Rectal smooth muscle tissue (tissue), 1 donor: ENCODE measurements at regions not wholly inside any gene's neighbourhood (a gene's known extent, or its start where the extent isn't known, plus 50 kb on each side); places are given as distances from the start of the nearest gene placed in this dataset.

ENCODE experiments used
- H3K27ac ChIP-seq: one replicate; pipeline ENCODE4 v1.7.0; 2013; ENCODE audit warnings: low read depth, low read length, inconsistent platforms
- H3K27me3 ChIP-seq: one replicate; pipeline ENCODE4 v1.7.0; 2013; ENCODE audit warnings: low read length; ENCODE audit not compliant: control insufficient read depth, insufficient read depth
- H3K36me3 ChIP-seq: one replicate; pipeline ENCODE4 v1.7.0; 2013; ENCODE audit warnings: low read length; ENCODE audit not compliant: control insufficient read depth, insufficient read depth
- H3K4me1 ChIP-seq: one replicate; pipeline ENCODE4 v1.7.0; 2013; ENCODE audit warnings: low read length; ENCODE audit not compliant: control insufficient read depth, insufficient read depth
- H3K4me3 ChIP-seq: one replicate; pipeline ENCODE4 v1.7.0; 2013; ENCODE audit warnings: low read length
- H3K9ac ChIP-seq: one replicate; pipeline ENCODE4 v1.7.0; 2013; ENCODE audit warnings: low read length

DNA sequence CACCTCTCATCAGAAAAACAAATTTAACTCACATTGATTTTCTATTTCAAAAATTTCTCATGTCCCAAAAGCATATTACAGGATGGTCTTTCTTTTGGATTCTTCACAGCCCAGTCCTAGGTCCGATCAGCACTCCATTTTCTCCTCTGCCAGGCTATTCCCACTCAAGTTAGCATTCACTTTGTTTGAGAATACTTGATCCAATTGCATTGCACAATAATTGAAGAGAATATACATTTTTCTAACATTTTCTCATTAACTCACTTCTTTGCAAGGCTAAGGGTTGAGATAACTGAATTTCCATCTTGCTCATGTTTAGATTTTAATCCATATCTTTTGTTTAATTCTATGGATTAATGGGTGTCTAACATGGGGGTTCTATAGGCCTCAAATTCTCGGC is 716.1 kb downstream of the QKI start:
- H3K4me3 ChIP-seq: no peak overlapping the region
- no peaks in the 10 kb centered on the region for H3K27me3 ChIP-seq
- H3K4me1 ChIP-seq: no peaks in the 10 kb centered on the region
- H3K27ac ChIP-seq: no peak overlapping the region
- H3K36me3 ChIP-seq: no peaks in the 10 kb centered on the region
- no peak overlapping the region for H3K9ac ChIP-seq

DNA sequence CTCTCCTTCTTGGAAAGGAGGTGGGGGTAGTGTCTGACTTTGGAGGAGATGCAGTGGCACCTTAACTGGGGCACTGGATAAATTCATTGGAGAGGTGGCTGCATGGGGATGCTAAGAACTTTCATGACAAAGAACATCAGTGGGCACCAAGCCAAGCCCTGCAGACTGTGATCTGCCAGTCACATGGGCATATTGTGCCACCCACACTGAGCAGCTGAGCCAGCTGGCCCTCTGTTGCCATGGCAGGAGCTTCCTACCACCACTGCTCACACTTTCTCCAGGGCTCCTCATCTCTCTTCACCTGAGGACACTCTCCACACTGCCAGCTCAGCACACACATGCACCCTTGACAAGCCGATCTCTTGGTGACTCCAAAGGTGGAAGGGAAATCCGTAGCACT is 715.6 kb downstream of the QKI start:
- no peaks in the 10 kb centered on the region for H3K36me3 ChIP-seq
- no peak overlapping the region for H3K27ac ChIP-seq
- H3K4me3 ChIP-seq: no peak overlapping the region
- H3K4me1 ChIP-seq: no peaks in the 10 kb centered on the region
- no peaks in the 10 kb centered on the region for H3K27me3 ChIP-seq
- no peak overlapping the region for H3K9ac ChIP-seq

DNA sequence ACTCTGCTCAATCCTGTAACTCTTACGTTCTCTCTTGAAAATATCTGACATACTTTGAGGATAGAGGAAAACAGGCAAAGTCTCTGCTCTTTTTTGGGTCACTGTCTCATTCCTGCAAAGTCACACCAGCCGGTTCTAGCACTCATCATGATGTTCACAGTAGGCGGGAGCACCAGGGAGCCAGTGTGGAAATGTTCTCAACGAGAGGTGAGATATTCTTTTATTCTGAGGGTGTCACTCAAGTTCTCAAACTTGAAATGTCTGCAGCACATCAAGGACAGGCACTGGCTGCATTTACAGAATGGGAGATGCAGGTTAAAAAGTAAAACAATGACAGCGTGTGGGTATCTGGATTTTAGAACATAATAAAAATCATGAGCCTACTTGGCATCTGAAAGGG is 714.7 kb downstream of the QKI start:
- Histone ChIP-seq H3K9ac (no peak overlapping the region), H3K36me3 (no peaks in the 10 kb centered on the region), H3K4me3 (no peak overlapping the region), H3K4me1 (no peaks in the 10 kb centered on the region), H3K27me3 (no peaks in the 10 kb centered on the region), H3K27ac (no peak overlapping the region)

DNA sequence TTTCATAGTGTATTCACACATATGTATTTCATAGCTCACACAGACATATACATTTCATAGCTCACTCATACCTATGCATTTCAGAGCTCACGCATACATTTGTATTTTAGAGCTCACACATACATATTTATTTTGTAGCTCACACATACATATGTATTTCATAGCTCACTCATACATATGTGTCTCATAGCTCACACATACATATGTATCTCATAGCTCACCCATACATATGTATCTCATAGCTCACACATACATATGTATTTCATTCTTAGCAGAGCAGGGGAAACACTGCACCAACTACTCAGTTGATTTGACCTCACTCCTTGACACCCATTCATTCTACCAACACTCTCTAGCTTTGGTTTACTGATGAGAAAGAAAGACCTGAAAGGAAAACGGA is 713.6 kb downstream of the QKI start:
- H3K27ac ChIP-seq: no peak overlapping the region
- H3K27me3 ChIP-seq: no peaks in the 10 kb centered on the region

DNA sequence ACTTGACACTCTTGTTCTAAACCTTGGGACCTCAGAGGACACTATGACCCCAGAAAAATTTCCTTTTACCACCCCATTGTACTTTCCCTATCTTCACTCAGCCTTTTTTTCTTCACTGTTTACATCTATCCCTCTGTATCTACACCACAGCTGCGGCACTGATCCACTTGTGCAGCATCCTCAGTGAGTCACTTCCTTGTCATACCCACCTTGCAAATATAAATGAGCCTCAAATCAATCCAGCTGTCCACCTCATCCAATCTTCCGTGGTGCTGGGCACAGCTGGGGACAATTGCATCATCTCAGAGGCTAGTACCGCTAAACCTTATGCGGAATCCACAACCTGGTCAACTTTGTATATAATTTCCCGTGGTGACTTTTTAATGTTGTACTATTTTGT is 710.5 kb downstream of the QKI start:
- no peaks in the 10 kb centered on the region for H3K36me3 ChIP-seq
- H3K27ac ChIP-seq: no peak overlapping the region
- H3K9ac ChIP-seq: no peak overlapping the region
- H3K4me1 ChIP-seq: no peaks in the 10 kb centered on the region
- no peaks in the 10 kb centered on the region for H3K27me3 ChIP-seq
- H3K4me3 ChIP-seq: no peak overlapping the region

More for the DNA sequence above, 713.6 kb downstream of the QKI start:
- Histone ChIP-seq H3K4me1 (no peaks in the 10 kb centered on the region), H3K36me3 (no peaks in the 10 kb centered on the region), H3K4me3 (no peak overlapping the region), H3K9ac (no peak overlapping the region)

GRCh38 chr6:164124473-164124872 is 710.0 kb downstream of the QKI start:
- no peaks in the 10 kb centered on the region for H3K4me1 ChIP-seq
- no peak overlapping the region for H3K27ac ChIP-seq
- no peaks in the 10 kb centered on the region for H3K36me3 ChIP-seq
- no peaks in the 10 kb centered on the region for H3K27me3 ChIP-seq
- H3K9ac ChIP-seq: no peak overlapping the region
- H3K4me3 ChIP-seq: no peak overlapping the region

DNA sequence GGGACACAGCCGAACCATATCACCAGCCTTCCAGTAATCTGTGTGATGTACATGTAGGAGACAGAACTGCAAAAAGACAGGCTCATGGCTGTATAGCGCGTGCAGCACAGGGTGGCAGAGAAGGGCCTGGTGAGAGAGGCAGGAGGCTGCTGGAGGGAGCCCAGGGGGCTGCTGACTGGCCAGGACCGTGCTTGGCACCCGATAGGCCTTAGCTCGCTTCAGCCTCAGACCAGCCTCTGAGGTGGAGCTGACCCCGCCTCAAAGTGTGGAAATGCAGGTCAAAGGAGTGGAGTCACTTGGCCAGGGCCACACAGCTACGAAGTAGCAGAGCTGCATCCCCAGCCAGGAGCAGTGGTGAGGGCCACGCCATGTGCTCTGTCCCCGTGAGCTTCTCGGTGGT is 707.6 kb downstream of the QKI start:
- H3K27ac ChIP-seq: no peak overlapping the region

DNA sequence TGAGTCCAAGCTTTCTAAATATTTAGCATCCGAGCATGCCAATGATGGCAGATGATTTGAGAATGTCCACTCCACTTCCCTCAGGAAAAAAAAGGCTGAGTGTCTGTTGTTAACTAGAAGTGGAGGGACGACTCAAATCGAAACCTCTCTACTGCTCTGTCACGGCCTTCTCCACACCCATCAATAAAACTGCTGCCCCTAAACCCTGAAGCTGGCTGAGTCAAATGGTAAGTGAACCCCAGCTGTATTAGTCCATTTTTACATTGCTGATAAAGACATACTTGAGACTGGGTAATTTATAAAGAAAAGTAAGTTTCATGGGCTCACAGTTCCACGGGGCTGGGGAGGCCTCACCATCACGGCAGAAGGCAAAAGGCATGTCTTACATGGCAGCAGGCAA is 707.0 kb downstream of the QKI start:
- H3K27me3 ChIP-seq: no peaks in the 10 kb centered on the region
- H3K27ac ChIP-seq: no peak overlapping the region
- no peak overlapping the region for H3K9ac ChIP-seq
- H3K4me3 ChIP-seq: no peak overlapping the region
- no peaks in the 10 kb centered on the region for H3K4me1 ChIP-seq
- H3K36me3 ChIP-seq: no peaks in the 10 kb centered on the region

More for the DNA sequence above, 707.6 kb downstream of the QKI start:
- Histone ChIP-seq H3K4me3 (no peak overlapping the region), H3K36me3 (no peaks in the 10 kb centered on the region), H3K27me3 (no peaks in the 10 kb centered on the region), H3K9ac (no peak overlapping the region), H3K4me1 (no peaks in the 10 kb centered on the region)

GRCh38 chr6:164114651-164115050 is 700.1 kb downstream of the QKI start:
- Histone ChIP-seq H3K27ac (no peak overlapping the region), H3K36me3 (no peaks in the 10 kb centered on the region), H3K4me3 (no peak overlapping the region), H3K9ac (no peak overlapping the region), H3K27me3 (no peaks in the 10 kb centered on the region), H3K4me1 (no peaks in the 10 kb centered on the region)

GRCh38 chr6:164114051-164114450 is 699.5 kb downstream of the QKI start:
- Histone ChIP-seq H3K27ac (no peak overlapping the region), H3K36me3 (no peaks in the 10 kb centered on the region), H3K4me1 (no peaks in the 10 kb centered on the region), H3K9ac (no peak overlapping the region), H3K27me3 (no peaks in the 10 kb centered on the region), H3K4me3 (no peak overlapping the region)

DNA sequence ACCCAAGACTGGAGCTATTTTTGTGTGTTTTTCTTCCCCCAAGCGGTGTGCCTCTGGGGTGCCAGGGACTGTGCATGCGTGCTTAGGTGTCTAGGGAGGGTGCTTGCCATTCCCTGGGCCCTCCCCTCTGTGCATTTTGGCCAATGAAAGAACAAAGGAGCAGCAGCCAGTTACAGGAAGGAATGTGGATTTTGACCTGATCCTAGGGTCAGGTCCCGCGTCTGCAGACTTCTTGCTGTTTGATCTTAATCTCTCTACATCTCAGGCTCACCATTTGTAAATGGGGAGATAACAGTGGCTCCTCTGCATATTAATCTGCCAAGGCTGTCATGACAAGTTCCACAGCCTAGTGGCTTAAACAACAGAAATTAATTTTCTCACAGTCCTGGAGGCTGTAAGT is 699.1 kb downstream of the QKI start:
- no peaks in the 10 kb centered on the region for H3K36me3 ChIP-seq
- H3K27ac ChIP-seq: no peak overlapping the region
- no peak overlapping the region for H3K4me3 ChIP-seq
- H3K4me1 ChIP-seq: no peaks in the 10 kb centered on the region
- H3K27me3 ChIP-seq: no peaks in the 10 kb centered on the region
- no peak overlapping the region for H3K9ac ChIP-seq

DNA sequence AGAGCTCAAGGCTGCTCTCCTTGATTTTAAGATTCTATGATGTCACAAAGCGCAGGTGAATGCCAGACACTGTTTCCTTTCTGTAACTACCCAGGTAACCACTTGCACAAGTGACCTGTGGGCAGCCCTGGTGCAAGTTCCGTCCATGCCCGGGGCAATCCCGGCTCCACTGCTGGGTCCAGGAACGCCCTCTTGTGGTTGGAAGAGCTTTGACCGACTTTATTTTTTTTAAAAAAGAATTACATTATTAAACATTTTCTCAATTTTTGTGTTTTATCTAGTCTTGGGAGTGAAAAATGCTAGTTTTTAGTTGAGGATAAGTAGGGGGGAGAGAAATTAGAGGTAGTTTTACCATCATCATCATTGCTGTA is 695.2 kb downstream of the QKI start:
- no peak overlapping the region for H3K9ac ChIP-seq
- H3K4me1 ChIP-seq: no peaks in the 10 kb centered on the region
- H3K27me3 ChIP-seq: no peaks in the 10 kb centered on the region
- no peaks in the 10 kb centered on the region for H3K36me3 ChIP-seq
- H3K4me3 ChIP-seq: no peak overlapping the region
- no peak overlapping the region for H3K27ac ChIP-seq

GRCh38 chr6:164108869-164109769 is 694.6 kb downstream of the QKI start:
- Histone ChIP-seq H3K9ac (no peak overlapping the region), H3K27me3 (no peaks in the 10 kb centered on the region), H3K4me3 (no peak overlapping the region), H3K27ac (no peak overlapping the region), H3K4me1 (no peaks in the 10 kb centered on the region), H3K36me3 (no peaks in the 10 kb centered on the region)
